Ovary (tissue), 7 donors: ENCODE measurements at regions not wholly inside any gene's neighbourhood (a gene's known extent, or its start where the extent isn't known, plus 50 kb on each side); places are given as distances from the start of the nearest gene placed in this dataset.

ENCODE experiments used
- DNase-seq, 5 donors: peaks; one replicate each; pipeline ENCODE4 v3.0.0-alpha.2; 2019 to 2020
- H3K27ac ChIP-seq, 2 donors: fragments of 200-600 bp; one replicate each; pipeline versions ENCODE4 v1.5.1 to v1.8.0; 2019 to 2022
- H3K27me3 ChIP-seq: fragments of 200-600 bp; one replicate; pipeline ENCODE4 v1.8.0; 2022
- H3K36me3 ChIP-seq: fragments of 200-600 bp; sonication (generic); one replicate; pipeline ENCODE4 v1.5.1; 2019
- H3K4me1 ChIP-seq: one replicate; pipeline ENCODE4 v1.8.1; 2013; ENCODE audit warnings: mild to moderate bottlenecking, moderate library complexity; ENCODE audit not compliant: insufficient read depth
- H3K4me3 ChIP-seq: fragments of 200-600 bp; sonication (generic); one replicate; pipeline ENCODE4 v1.5.1; 2017
- H3K9me3 ChIP-seq, 2 donors: fragments of 200-600 bp in 1 of 2; sonication (generic) in 1 of 2; one replicate each; pipeline versions ENCODE4 v1.5.1 to v1.8.1; 2013 to 2019; ENCODE audit warnings: mild to moderate bottlenecking in 1 of 2, moderate library complexity in 1 of 2
- EP300 ChIP-seq: sonication (generic); formaldehyde crosslinking; IDR thresholded peaks from one replicate; pipeline ENCODE4 v1.6.1; 2017; ENCODE audit warnings: antibody characterized with exemption
- POLR2A ChIP-seq: fragments of 450-650 bp; IDR thresholded peaks from one replicate; pipeline ENCODE4 v1.6.1; 2017; ENCODE audit warnings: antibody characterized with exemption, mild to moderate bottlenecking, moderate library complexity
- whole genome bisulfite sequencing, 3 donors: extraction: QIAGEN DNeasy Blood & Tissue Kit in 1 of 3; methylation state at CpG; one replicate each; pipeline versions ENCODE4 v1.1.5 to v1.1.7; 2013 to 2017; 5-methylcytosine and 5-hydroxymethylcytosine counted together
- intact Hi-C, 4 donors: fragments of 100-400 bp; cut with DNase I; formaldehyde crosslinking; loops; one replicate each; pipeline versions ENCODE4 v1.11.0 to v1.15.1; 2022 to 2023
- TF ChIP-seq, protein P1 (sequence below), 3 donors: fragments of 450-650 bp in 2 of 3; fragments of 200-600 bp in 1 of 3; IDR thresholded peaks; one replicate each; pipeline versions ENCODE4 v1.5.1 to v1.8.0; 2016 to 2022; ENCODE audit warnings: antibody characterized with exemption in 3 of 3, mild to moderate bottlenecking in 1 of 3
- donor health status: DM: no; HTN: no; CAD: no; lungs with moderate emphysema.
- donor health status: DM: no; HTN: no; CAD: no.
- donor health status: Bipolar disorder and iron deficiency.
- donor health status: DM: no; HTN: no; CAD: no.
- donor health status: DM: yes; HTN: yes; CAD: no.

DNA sequence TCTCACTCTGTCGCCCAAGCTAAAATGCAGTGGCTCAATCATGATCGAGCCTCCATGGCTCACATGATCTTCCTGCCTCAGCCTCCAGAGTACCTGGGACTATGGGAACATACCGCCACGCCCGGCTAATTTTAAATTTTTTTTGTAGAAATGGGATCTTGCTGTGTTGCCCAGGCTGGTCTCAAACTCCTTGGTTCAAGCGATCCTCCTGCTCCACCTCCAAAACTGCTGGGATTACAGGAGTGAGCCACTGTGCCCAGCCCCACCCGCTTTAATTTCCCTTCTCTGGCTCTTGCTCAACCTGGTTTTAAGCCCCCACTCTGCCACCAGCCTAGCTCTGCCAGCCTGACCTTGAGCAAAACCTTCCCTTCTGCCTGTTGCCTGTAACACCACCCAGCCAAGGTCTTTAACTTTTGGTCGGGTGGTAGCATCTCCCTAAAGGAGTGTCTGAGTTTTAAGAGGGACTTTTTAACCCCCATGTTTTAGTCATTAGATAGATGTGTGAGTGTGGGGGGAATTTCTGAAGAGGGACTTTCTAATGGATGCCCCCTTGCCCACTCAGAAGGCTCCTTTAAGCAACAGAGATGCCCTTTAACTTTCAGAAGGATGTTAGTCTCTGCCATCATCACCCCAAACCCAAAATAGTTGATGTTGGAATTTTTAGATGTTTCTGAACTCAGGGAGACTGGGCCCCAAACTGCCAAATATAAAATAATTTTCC lies 71.8 kb upstream of the FOXP4 start:
- Histone ChIP-seq H3K27ac (no peak overlapping the region), H3K4me1 (peaks cover 6% of the 10 kb centered on the region), H3K36me3 (no peaks in the 10 kb centered on the region), H3K27me3 (no peaks in the 10 kb centered on the region), H3K9me3 (no peaks in the 10 kb centered on the region), H3K4me3 (no peak overlapping the region)
- intact Hi-C loops: no loop called here
- DNase-seq: no peak
- TF ChIP-seq, protein P1, sequence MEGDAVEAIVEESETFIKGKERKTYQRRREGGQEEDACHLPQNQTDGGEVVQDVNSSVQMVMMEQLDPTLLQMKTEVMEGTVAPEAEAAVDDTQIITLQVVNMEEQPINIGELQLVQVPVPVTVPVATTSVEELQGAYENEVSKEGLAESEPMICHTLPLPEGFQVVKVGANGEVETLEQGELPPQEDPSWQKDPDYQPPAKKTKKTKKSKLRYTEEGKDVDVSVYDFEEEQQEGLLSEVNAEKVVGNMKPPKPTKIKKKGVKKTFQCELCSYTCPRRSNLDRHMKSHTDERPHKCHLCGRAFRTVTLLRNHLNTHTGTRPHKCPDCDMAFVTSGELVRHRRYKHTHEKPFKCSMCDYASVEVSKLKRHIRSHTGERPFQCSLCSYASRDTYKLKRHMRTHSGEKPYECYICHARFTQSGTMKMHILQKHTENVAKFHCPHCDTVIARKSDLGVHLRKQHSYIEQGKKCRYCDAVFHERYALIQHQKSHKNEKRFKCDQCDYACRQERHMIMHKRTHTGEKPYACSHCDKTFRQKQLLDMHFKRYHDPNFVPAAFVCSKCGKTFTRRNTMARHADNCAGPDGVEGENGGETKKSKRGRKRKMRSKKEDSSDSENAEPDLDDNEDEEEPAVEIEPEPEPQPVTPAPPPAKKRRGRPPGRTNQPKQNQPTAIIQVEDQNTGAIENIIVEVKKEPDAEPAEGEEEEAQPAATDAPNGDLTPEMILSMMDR (IDR thresholded peaks at IDR 0.05): no peak
- TF ChIP-seq EP300 (no peak), POLR2A (no peak)
- WGBS, 3 donors: 89 to 91% (median 89%) methylated on average over 8 of the region's 8 CpGs

DNA sequence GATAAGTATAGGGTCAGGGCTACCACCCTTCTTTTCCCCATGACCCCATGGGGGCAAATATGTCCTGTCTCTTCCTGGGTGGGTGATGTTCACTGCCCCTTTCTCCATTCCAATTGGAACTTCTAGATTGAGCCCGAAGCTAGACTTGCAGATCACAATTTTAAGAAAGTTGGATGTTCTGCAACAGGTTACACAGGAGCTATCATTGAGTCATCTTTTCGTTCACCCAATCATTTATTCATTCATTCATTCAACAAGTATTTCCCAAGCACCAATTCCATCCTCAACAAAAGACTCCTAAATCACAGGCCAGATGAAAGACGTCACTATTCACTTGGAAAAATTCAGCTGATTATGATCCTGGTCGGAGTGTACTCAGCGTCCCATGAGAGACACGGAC lies 71.0 kb upstream of the FOXP4 start:
- Histone ChIP-seq H3K36me3 (no peaks in the 10 kb centered on the region), H3K9me3 (no peaks in the 10 kb centered on the region), H3K4me1 (peaks cover 4% of the 10 kb centered on the region), H3K27me3 (no peaks in the 10 kb centered on the region), H3K4me3 (no peak overlapping the region), H3K27ac (no peak overlapping the region)
- intact Hi-C loops: no loop called here
- TF ChIP-seq EP300 (no peak), POLR2A (no peak)
- TF ChIP-seq, protein P1 (IDR thresholded peaks at IDR 0.05): no peak
- no peak for DNase-seq
- WGBS, 3 donors: 80 to 84% (median 83%) methylated on average over 6 of the region's 6 CpGs

DNA sequence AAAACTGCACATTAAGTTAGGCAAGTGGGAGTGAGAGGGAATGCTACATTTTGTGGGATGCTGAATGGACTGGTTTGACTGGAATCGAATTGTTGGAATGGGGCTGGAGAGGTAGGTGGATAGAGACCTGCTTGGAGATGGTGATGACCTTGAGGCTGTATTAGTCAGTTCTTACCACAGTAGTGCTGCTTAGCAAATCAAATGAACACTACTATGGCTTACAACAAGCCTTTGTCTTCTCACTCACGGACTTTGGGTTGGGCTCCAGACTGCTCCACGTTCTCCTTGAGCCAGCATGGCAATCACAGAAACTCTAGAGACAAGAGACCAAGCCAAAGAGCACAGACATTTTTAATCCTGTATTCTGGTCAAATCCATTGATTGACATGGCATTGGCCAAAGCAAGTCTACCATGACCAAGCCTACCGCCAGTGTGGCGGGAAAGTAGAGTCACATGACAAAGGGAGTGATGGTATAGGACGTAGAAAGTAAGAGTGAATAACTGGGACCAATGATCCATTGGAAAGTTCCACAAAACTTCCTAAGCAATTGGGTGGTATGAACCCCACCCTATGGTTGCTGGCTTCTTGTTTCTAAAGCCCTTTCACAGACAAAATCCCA lies 70.3 kb upstream of the FOXP4 start:
- no peak overlapping the region for H3K4me3 ChIP-seq
- no peak for DNase-seq
- peaks cover 1% of the 10 kb centered on the region for H3K4me1 ChIP-seq
- WGBS, 3 donors: 80 to 89% (median 81%) methylated on average over 6 of the region's 6 CpGs
- no peaks in the 10 kb centered on the region for H3K36me3 ChIP-seq
- no peaks in the 10 kb centered on the region for H3K27me3 ChIP-seq
- TF ChIP-seq POLR2A (no peak), EP300 (no peak)
- TF ChIP-seq, protein P1 (IDR thresholded peaks at IDR 0.05): no peak
- no peaks in the 10 kb centered on the region for H3K9me3 ChIP-seq
- intact Hi-C loops: no loop called here
- H3K27ac ChIP-seq: no peak overlapping the region

DNA sequence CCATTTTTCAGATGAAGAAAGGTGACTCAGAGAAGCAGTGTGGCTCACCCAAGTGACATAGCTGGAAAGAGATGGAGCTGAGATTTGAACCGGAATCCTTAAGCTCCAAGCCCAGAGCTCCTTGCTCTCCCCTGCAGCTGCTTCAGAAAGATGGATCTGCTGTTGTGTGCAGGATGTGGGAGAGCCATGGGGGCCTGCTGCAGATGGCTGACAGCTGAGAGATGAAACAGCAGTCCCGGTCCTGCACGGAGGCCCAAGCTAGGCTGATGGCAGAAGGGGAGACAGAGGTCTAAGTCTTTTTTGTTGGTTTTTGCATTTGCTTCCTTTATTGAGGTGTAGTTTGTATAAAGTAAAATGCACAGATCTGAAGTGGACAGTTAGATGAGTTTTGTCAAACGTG lies 69.8 kb upstream of the FOXP4 start:
- H3K9me3 ChIP-seq: no peaks in the 10 kb centered on the region
- TF ChIP-seq POLR2A: no peak
- TF ChIP-seq, protein P1 (IDR thresholded peaks at IDR 0.05): no peak
- TF ChIP-seq EP300: no peak
- H3K4me1 ChIP-seq: no peaks in the 10 kb centered on the region
- intact Hi-C loops: no loop called here
- no peak overlapping the region for H3K4me3 ChIP-seq
- DNase-seq: no peak
- WGBS, 3 donors: 59 to 74% (median 61%) methylated on average over 4 of the region's 4 CpGs
- no peaks in the 10 kb centered on the region for H3K36me3 ChIP-seq
- no peak overlapping the region for H3K27ac ChIP-seq
- no peaks in the 10 kb centered on the region for H3K27me3 ChIP-seq
